ENCODE measurements at regions not wholly inside any gene's neighbourhood (a gene's known extent, or its start where the extent isn't known, plus 50 kb on each side); places are given as distances from the start of the nearest gene placed in this dataset.

DNA sequence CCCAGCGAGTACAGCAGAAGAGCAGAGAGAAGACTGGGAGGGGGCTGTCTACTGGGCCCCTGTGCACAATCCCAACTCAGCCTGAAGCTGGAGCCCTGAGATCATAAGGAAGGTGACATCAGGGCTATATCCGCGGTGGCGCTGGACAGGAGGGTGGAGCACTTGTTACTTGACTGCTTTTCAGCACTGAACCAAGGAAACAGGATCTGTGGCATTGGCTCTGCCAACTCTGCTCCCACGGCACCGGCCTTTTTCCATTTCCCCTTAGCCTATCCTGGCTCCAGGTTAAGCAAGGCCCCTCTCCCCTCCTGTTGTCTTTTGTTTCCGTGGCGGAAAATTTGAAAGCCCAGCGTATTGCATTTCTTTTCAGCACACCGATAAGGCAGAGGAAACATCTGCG lies 125.0 kb upstream of the IRX3 start (continued):
- TF ChIP-seq EHF (CRISPR knock-in tag; IDR thresholded peaks at IDR 0.05), result no peak

DNA sequence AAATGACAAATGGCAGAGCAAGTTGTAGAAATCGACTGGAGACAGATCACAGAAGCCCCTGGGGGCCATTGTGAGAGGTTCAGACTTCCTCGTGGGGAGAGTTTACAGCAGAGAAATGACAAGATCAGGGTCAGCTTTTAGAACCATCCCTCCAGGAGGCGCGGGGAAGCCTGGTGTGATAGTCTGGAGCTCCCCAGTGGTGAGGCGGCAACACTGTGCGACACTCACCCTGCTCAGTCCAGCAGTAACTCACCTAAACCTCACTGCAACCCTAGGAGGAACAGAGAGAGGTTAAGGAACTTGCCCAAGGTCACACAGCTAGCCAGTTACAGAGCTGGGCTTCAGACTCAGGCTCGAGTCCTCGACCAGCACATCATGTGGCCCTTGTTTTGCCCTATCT lies 123.4 kb upstream of the IRX3 start:
- DNase-seq (ENCODE audit: low read depth in 1 of 2, low spot score in 1 of 2), result no peak
- POLR2A ChIA-PET, result no interaction called here
- WGBS (ENCODE audit: missing lambda C conversion rate), result 38% methylated on average over 8 of the region's 8 CpGs
- no peaks in the 10 kb centered on the region for H3K9me3 ChIP-seq
- no peak for FAIRE-seq
- H3K4me2 ChIP-seq, result no peak overlapping the region
- H3K4me1 ChIP-seq, result no peaks in the 10 kb centered on the region
- no peak overlapping the region for H3K4me3 ChIP-seq
- CTCF ChIA-PET, result no interaction called here
- ATAC-seq, result peak in 1 of 2 experiments; percentile 34; a peak in 1 of 6 replicates
- TF ChIP-seq KDM5A (IDR thresholded peaks at IDR 0.05) (no peak), TFCP2L1 (CRISPR knock-in tag; IDR thresholded peaks at IDR 0.05) (no peak), SMC3 (IDR thresholded peaks at IDR 0.05) (no peak), CBX8 (IDR thresholded peaks at IDR 0.05) (no peak), NFE2L2 (conservative IDR thresholded peaks at IDR 0.05; ENCODE audit: low read length) (no peak), HMGXB4 (CRISPR knock-in tag; IDR thresholded peaks at IDR 0.05; ENCODE audit: borderline replicate concordance) (no peak), GATA3 (IDR thresholded peaks at IDR 0.05; ENCODE audit: borderline replicate concordance) (no peak), HES2 (IDR thresholded peaks at IDR 0.05) (no peak), FOSB (CRISPR knock-in tag; IDR thresholded peaks at IDR 0.05) (no peak), FOSL2 (IDR thresholded peaks at IDR 0.05) (no peak), FOSL2 (CRISPR knock-in tag; IDR thresholded peaks at IDR 0.05) (no peak)
- TF ChIP-seq, protein P1, sequence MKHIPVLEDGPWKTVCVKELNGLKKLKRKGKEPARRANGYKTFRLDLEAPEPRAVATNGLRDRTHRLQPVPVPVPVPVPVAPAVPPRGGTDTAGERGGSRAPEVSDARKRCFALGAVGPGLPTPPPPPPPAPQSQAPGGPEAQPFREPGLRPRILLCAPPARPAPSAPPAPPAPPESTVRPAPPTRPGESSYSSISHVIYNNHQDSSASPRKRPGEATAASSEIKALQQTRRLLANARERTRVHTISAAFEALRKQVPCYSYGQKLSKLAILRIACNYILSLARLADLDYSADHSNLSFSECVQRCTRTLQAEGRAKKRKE (CRISPR knock-in tag; IDR thresholded peaks at IDR 0.05; ENCODE audit: low read depth), result no peak
- no peak overlapping the region for H3K27ac ChIP-seq

DNA sequence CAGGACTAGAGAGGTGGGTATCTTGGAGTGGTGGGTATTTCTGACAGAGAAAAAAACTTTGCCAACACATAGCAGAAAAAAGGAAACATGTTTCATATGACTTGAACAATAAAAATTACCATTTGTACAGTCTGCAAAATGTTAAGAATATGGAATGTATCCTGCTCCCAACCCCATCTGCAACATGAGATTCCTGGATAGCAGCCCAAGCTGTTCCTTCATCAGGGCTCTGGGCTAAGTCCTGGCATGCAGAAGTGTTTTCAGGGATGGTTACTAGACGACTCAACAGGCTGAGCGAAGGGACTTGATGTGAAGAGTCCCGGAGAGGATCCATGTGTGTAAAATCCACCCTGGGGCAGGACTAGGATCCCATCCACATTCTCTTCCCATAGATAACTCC lies 121.0 kb upstream of the IRX3 start:
- 56% methylated on average over 3 of the region's 3 CpGs for WGBS (ENCODE audit: missing lambda C conversion rate)
- ChIA-PET CTCF (no interaction called here), POLR2A (no interaction called here)
- DNase-seq (ENCODE audit: low read depth in 1 of 2, low spot score in 1 of 2) (no peak), FAIRE-seq (no peak), ATAC-seq (no peak)
- no peak overlapping the region for H3K4me3 ChIP-seq
- H3K4me1 ChIP-seq, result no peaks in the 10 kb centered on the region
- no peak overlapping the region for H3K27ac ChIP-seq
- no peak overlapping the region for H3K4me2 ChIP-seq
- H3K9me3 ChIP-seq, result no peaks in the 10 kb centered on the region
- TF ChIP-seq HOXB5 (CRISPR knock-in tag; IDR thresholded peaks at IDR 0.05) (no peak), RFX5 (IDR thresholded peaks at IDR 0.05) (no peak), ESRRA (IDR thresholded peaks at IDR 0.05; ENCODE audit: borderline replicate concordance, low read length) (no peak), ELK1 (IDR thresholded peaks at IDR 0.05; ENCODE audit: low read depth, low read length) (no peak), PHF8 (IDR thresholded peaks at IDR 0.05; ENCODE audit: borderline replicate concordance, low read depth) (no peak), MAFK (IDR thresholded peaks at IDR 0.05; ENCODE audit: partially characterized antibody) (no peak)
- TF ChIP-seq, protein P2, sequence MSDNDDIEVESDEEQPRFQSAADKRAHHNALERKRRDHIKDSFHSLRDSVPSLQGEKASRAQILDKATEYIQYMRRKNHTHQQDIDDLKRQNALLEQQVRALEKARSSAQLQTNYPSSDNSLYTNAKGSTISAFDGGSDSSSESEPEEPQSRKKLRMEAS (IDR thresholded peaks at IDR 0.05), result no peak

- no peak for ATAC-seq
- H3K9me3 ChIP-seq, result no peaks in the 10 kb centered on the region
- 66% methylated on average over 5 of the region's 5 CpGs for WGBS (ENCODE audit: missing lambda C conversion rate)
- no peaks in the 10 kb centered on the region for H3K4me1 ChIP-seq
- H3K4me3 ChIP-seq, result no peak overlapping the region
- POLR2A ChIA-PET, result no interaction called here
- no peak for FAIRE-seq
- CTCF ChIA-PET, result no interaction called here
- H3K27ac ChIP-seq, result no peak overlapping the region
- H3K4me2 ChIP-seq, result no peak overlapping the region
- no peak for DNase-seq (ENCODE audit: low read depth in 1 of 2, low spot score in 1 of 2)
- TF ChIP-seq HES2 (IDR thresholded peaks at IDR 0.05) (no peak), JUN (IDR thresholded peaks at IDR 0.05) (no peak), RAD21 (conservative IDR thresholded peaks at IDR 0.05 in 1 of 2, IDR thresholded peaks at IDR 0.05 in 1 of 2) (no peak), HEYL (CRISPR knock-in tag; IDR thresholded peaks at IDR 0.05) (no peak), HDAC2 (IDR thresholded peaks at IDR 0.05) (no peak), KDM5A (IDR thresholded peaks at IDR 0.05) (no peak), HOXA7 (CRISPR knock-in tag; IDR thresholded peaks at IDR 0.05) (no peak), TFCP2L1 (CRISPR knock-in tag; IDR thresholded peaks at IDR 0.05) (no peak), BHLHE40 (IDR thresholded peaks at IDR 0.05; ENCODE audit: low read depth, low read length) (no peak), CBX2 (IDR thresholded peaks at IDR 0.05; ENCODE audit: borderline replicate concordance, low read depth) (no peak), FOXS1 (CRISPR knock-in tag; IDR thresholded peaks at IDR 0.05) (no peak), HMGXB4 (CRISPR knock-in tag; IDR thresholded peaks at IDR 0.05; ENCODE audit: borderline replicate concordance) (no peak), PHF8 (IDR thresholded peaks at IDR 0.05; ENCODE audit: borderline replicate concordance, low read depth) (no peak)
Observed at GRCh38 chr16:54405478-54405877, 118.9 kb upstream of the IRX3 start.

All from A549 (cell line).